Left ventricle myocardium superior (tissue), 1 donor: ENCODE measurements at regions not wholly inside any gene's neighbourhood (a gene's known extent, or its start where the extent isn't known, plus 50 kb on each side); places are given as distances from the start of the nearest gene placed in this dataset.
A peak's percentile ranks its signal among the peaks of the same experiment; 100 is the strongest.
"Not testable (repeated sequence)": the region's sequence is repeated elsewhere in the genome, so short reads cannot be mapped to it uniquely, and the experiment has no call there.

Source experiments
- ATAC-seq: fragments of 200-7000 bp; cut with Tn5 transposase; one replicate; pipeline ENCODE4 v1.9.1; 2020; ENCODE audit warnings: mild to moderate bottlenecking, moderate library complexity
- DNase-seq: peaks from one replicate; pipeline ENCODE4 v3.0.0-alpha.2; 2020
- intact Hi-C: fragments of 100-400 bp; cut with micrococcal nuclease; formaldehyde crosslinking; loops from one replicate; pipeline ENCODE4 v1.11.0; 2022
- donor health status: DM: no; HTN: yes; CAD: no; lungs with severe emphysema.

GRCh38 chr5:106006242-106006641 lies 1664.5 kb downstream of the EFNA5 start:
- no peak for DNase-seq
- intact Hi-C loops: no loop called here
- ATAC-seq: no peak

- ATAC-seq, DNase-seq, intact Hi-C loops: not testable (repeated sequence)
These were observed 1671.7 kb downstream of the EFNA5 start for GRCh38 chr5:105998991-105999390.

- intact Hi-C loops: no loop called here
These were observed 1677.7 kb downstream of the EFNA5 start for GRCh38 chr5:105993027-105993426.

GRCh38 chr5:105982526-105982925 lies 1688.2 kb downstream of the EFNA5 start:
- intact Hi-C loops: no loop called here
- DNase-seq (no peak), ATAC-seq (no peak)

More at GRCh38 chr5:105993027-105993426, 1677.7 kb downstream of the EFNA5 start:
- DNase-seq (no peak), ATAC-seq (no peak)

- DNase-seq: no peak
- intact Hi-C loops: no loop called here
- no peak for ATAC-seq
These were observed 1692.7 kb downstream of the EFNA5 start for GRCh38 chr5:105978011-105978410.

GRCh38 chr5:105977163-105977562 lies 1693.6 kb downstream of the EFNA5 start:
- intact Hi-C loops: no loop called here
- ATAC-seq (no peak), DNase-seq (no peak)

- intact Hi-C loops: no loop called here
- ATAC-seq (no peak), DNase-seq (no peak)
These were observed 1699.8 kb downstream of the EFNA5 start for GRCh38 chr5:105970919-105971318.

GRCh38 chr5:105968981-105969380 lies 1701.8 kb downstream of the EFNA5 start:
- ATAC-seq (no peak), DNase-seq (no peak)
- intact Hi-C loops: no loop called here

- intact Hi-C loops: no loop called here
- no peak for DNase-seq
- no peak for ATAC-seq
These were observed 1707.0 kb downstream of the EFNA5 start for GRCh38 chr5:105963696-105964255.

GRCh38 chr5:105961572-105961971 lies 1709.2 kb downstream of the EFNA5 start:
- ATAC-seq (no peak), DNase-seq (no peak)
- intact Hi-C loops: no loop called here

- no peak for DNase-seq
- intact Hi-C loops: no loop called here
- ATAC-seq: no peak
These were observed 1714.1 kb downstream of the EFNA5 start for GRCh38 chr5:105956456-105957196.

GRCh38 chr5:105954341-105954740 lies 1716.4 kb downstream of the EFNA5 start:
- ATAC-seq (no peak), DNase-seq (no peak)
- intact Hi-C loops: no loop called here

- ATAC-seq: no peak
- intact Hi-C loops: no loop called here
- no peak for DNase-seq
These were observed 1717.1 kb downstream of the EFNA5 start for GRCh38 chr5:105953616-105954015.

GRCh38 chr5:105952875-105953274 lies 1717.9 kb downstream of the EFNA5 start:
- no peak for DNase-seq
- intact Hi-C loops: no loop called here
- no peak for ATAC-seq

- intact Hi-C loops: no loop called here
- no peak for DNase-seq
These were observed 1723.3 kb downstream of the EFNA5 start for GRCh38 chr5:105947461-105947860.

GRCh38 chr5:105945203-105945972 lies 1725.3 kb downstream of the EFNA5 start:
- intact Hi-C loops: no loop called here
- no peak for DNase-seq
- ATAC-seq: no peak

More at GRCh38 chr5:105947461-105947860, 1723.3 kb downstream of the EFNA5 start:
- no peak for ATAC-seq

GRCh38 chr5:105940181-105940580 lies 1730.6 kb downstream of the EFNA5 start:
- DNase-seq (no peak), ATAC-seq (no peak)
- intact Hi-C loops: no loop called here

GRCh38 chr5:105934171-105934570 lies 1736.6 kb downstream of the EFNA5 start:
- DNase-seq (no peak), ATAC-seq (no peak)
- intact Hi-C loops: no loop called here

- no peak for DNase-seq
- intact Hi-C loops: no loop called here
- peak; percentile 41 for ATAC-seq
These were observed 1738.8 kb downstream of the EFNA5 start for GRCh38 chr5:105931881-105932421.

- no peak for ATAC-seq
- no peak for DNase-seq
- intact Hi-C loops: no loop called here
These were observed 1740.9 kb downstream of the EFNA5 start for GRCh38 chr5:105929858-105930257.
